ENCODE measurements at regions not wholly inside any gene's neighbourhood (a gene's known extent, or its start where the extent isn't known, plus 50 kb on each side); places are given as distances from the start of the nearest gene placed in this dataset.

- no peak for DNase-seq (ENCODE audit: extremely low read depth, low read depth, low spot score)
Measured at GRCh38 chr12:18955594-18955993, 173.9 kb upstream of the PLEKHA5 start.

- DNase-seq (ENCODE audit: extremely low read depth, low read depth, low spot score): no peak
Measured at GRCh38 chr12:18965203-18965602, 164.3 kb upstream of the PLEKHA5 start.

DNA sequence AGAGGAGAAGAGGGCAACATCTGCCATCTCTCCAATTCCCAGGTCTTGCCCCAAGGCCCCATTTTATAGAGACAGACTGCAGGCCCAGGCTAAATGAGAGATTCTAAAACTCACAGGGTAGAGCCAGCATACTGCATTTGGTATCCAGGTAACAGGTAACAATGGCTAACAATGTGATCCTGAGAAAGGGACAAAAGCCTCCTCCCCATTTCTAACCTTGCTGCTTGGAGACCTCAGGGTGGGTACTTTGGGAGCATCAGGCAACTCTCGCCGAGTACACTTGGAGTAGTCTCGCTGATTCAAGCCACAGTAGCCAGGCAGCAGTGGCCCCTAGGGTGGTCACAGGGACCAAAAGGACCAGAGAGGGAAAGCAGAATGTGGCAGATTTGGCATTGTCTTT, 162.6 kb upstream of the PLEKHA5 start:
- no peak for DNase-seq (ENCODE audit: extremely low read depth, low read depth, low spot score)

DNA sequence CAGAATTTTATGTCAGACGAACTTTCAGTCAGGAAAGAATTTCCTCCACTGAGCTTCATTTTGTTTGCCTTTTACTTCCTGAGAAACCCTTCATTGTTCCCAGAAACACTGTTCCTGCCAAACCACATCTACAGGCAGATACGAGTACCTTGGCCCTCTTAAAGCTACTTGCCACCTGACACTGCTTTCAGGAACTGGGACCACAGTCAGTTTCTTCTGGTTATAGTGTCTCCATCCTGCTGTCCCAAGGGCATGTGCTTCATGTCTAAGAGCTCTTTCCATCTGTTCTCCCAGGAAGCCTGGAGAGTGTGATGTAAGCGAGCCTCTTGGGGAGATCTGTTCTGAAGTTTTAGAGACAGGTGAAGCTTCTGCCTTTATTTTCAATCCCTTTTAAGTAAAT, 161.7 kb upstream of the PLEKHA5 start:
- no peak for DNase-seq (ENCODE audit: extremely low read depth, low read depth, low spot score)

- no peak for DNase-seq (ENCODE audit: extremely low read depth, low read depth, low spot score)
Measured at GRCh38 chr12:18969512-18969911, 160.0 kb upstream of the PLEKHA5 start.

DNA sequence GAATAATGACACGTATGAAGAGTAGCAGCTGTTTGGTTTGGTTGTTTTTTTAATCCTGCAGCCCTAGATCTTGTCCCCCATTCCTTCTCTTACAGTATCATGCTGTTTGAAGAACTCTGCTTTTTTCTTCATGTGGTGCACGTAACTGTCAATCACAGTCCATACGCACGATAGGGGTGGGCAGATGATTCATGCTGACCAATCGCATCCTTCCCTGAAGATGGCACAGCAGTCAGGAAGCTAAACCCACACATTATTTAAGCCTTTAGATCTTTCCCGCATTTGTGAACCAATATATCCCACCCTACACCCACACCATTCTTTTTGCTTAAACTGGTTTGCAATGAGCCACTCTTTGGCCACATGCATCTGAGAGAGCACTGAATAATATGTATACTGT, 158.9 kb upstream of the PLEKHA5 start:
- DNase-seq (ENCODE audit: extremely low read depth, low read depth, low spot score): no peak

DNA sequence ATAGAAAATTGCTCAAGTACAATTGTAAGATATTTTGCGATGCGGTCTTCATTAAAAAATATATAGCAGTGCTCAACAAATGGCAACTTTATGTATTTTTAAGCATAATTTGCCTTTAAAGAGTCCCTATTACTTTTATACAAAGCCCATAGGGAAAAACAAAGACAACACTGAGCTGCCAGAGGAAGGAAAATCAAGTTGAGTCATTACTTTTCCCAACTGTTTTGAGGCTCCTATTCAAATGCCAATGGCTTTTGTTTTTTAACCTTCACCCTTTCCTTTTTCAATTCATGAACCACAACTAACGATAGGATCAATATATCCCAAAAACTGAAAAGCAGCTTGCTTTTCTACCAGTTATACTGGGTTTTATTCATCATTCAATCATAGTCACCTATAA, 157.6 kb upstream of the PLEKHA5 start:
- DNase-seq (ENCODE audit: extremely low read depth, low read depth, low spot score): no peak

GRCh38 chr12:18975933-18976332, 153.6 kb upstream of the PLEKHA5 start:
- no peak for DNase-seq (ENCODE audit: extremely low read depth, low read depth, low spot score)

DNA sequence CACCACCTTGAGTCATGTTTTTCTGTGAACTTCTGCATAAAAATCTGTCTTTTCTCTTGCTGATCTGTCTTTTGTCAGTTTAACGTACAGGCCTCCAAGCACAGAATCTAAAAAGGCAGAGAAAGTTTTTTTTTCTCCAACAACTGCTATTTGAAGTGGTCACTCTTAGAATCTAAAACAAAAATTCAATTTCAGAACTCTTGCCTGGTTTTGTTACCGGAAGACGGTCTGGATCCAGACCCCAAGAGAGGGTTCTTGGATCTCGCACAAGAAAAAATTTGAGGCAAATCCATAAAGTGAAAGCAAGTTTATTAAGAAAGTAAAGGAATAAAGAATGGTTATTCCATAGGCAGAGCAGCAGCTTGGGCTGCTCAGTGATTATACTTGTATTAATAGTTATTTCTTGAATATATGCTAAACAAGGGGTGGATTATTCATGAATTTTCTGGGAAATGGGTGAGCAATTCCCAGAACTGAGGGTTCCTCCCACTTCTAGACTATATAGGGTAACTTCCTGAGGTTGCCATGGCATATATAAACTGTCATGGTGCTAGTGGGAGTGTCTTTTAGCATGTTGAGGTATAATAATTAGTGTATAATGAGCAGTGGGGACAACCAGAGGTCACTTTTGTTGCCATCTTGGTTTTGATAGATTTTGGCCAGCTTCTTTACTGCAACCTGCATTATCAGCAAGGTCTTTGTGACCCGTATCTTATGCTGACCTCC, 150.0 kb upstream of the PLEKHA5 start:
- no peak for DNase-seq (ENCODE audit: extremely low read depth, low read depth, low spot score)

GRCh38 chr12:18981732-18982131, 147.8 kb upstream of the PLEKHA5 start:
- no peak for DNase-seq (ENCODE audit: extremely low read depth, low read depth, low spot score)

GRCh38 chr12:18982226-18982949, 147.1 kb upstream of the PLEKHA5 start:
- DNase-seq (ENCODE audit: extremely low read depth, low read depth, low spot score): no peak

GRCh38 chr12:18983854-18984253, 145.7 kb upstream of the PLEKHA5 start:
- DNase-seq (ENCODE audit: extremely low read depth, low read depth, low spot score): no peak

DNA sequence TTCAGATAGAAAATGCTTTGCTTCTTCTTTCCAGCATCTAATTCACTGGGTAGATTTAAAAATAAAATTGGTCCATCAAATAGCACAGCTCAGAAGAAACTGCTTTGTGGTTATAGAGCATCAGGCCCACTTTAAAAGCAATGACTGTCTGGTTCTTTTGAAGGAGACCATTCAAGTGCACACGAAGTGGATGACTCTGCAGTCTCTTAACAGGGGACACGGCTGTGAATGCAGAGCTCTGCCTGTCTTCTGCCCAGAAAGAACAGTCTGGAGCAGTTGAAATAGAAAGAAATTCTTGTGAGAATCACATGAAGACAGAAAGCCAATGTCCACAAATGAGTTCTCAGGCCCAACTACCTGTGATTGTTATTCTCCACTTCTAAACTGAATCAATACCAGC, 138.7 kb upstream of the PLEKHA5 start:
- no peak for DNase-seq (ENCODE audit: extremely low read depth, low read depth, low spot score)

GRCh38 chr12:18992336-18992735, 137.2 kb upstream of the PLEKHA5 start:
- DNase-seq (ENCODE audit: extremely low read depth, low read depth, low spot score): no peak

DNA sequence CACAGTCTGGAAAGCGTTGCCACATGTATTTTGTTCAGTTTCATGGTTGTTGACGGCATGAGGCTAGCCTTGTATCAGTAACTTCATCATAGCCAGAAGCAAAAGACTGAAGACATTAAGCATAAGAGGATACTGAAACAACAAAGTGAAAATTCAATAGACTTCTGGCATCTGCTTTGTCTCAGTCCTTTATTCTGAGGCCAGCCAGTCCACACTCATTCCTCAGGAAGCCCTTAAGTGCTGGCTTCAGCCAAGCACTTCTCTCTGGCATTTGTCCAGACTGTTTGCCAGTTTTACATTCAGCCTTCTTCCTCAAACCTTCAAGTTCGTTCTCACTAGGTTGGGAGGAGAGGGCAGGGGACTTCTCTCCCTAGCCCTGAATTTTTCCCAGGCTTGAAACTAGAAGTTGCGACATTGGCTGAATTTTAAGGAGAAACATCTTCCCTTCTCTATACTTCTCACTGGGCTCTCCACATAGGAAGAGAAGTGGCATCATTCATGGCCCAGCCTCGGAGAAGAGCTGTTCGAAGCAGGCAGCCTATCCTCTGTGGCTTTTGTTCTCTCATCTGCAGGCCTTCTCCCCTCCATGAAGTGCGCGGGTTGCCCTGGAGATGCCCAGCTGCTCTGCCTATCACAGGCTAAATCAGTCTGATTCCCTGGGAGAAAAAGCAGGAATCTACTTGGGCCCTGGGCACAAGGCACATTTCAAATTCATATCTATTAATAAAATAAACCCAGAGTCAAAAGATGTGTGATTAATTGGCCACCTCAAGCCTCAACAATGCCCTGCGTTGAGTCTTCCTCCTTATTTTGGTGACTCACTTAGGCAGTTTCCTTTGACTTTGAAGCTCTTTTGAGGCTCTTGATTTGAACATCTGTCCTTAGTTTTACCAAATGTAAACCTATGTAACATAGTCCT, 130.9 kb upstream of the PLEKHA5 start:
- no peak for DNase-seq (ENCODE audit: extremely low read depth, low read depth, low spot score)

DNA sequence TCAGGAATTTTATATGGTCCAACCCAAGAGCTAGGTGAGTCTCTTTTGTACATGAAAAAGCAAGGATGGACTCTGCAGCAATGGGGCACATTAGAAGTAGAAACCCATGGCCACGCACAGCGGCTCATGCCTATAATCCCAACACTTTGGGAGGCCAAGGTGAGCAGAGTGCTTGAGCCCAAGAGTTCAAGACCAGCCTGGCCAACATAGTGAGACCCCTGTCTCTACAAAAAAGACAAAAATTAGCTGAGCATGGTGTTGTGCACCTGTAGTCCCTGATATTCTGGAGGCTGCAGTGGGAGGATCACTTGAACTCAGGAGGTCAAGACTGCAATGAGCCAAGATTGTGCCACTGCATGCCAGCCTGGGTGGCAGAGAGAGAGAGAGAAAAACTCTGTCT, 128.7 kb upstream of the PLEKHA5 start:
- DNase-seq (ENCODE audit: extremely low read depth, low read depth, low spot score): no peak

DNA sequence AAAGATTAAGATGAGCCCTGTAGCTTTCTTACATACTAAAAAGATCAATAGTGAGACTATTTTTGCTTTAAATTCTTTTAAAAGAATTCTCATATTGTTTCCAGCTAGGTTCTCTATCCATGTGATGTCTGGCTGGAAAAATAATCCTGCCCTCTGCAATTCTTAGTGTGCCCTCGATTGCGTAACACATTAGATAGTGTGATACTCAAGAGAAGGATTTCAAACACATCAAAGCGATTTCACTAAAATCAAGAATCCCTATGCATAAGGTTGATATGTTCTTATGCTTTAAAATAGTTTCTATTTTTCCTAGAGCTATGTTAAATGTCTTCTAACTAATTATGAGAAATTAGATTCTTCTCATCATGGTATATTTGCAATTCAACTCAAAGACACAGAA, 127.3 kb upstream of the PLEKHA5 start:
- DNase-seq (ENCODE audit: extremely low read depth, low read depth, low spot score): no peak

DNA sequence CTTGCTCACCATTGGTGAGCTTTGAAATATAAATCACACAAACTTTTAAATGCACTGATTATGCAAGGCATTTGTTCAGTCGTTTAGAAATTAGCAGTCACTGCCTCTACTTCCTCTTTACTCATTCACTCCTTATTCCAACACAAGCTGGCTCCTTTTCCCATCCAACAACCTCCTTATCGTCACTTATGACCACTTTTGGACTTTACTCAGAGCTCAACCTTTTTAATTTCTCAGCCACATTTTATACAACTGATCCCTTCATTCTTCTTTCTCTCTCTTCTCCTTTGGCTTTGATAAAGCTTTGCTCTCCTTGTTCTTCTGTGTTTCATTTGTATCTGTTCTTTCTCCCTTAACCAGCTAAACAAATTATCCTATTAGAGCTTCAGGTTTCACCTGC, 126.4 kb upstream of the PLEKHA5 start:
- no peak for DNase-seq (ENCODE audit: extremely low read depth, low read depth, low spot score)

DNA sequence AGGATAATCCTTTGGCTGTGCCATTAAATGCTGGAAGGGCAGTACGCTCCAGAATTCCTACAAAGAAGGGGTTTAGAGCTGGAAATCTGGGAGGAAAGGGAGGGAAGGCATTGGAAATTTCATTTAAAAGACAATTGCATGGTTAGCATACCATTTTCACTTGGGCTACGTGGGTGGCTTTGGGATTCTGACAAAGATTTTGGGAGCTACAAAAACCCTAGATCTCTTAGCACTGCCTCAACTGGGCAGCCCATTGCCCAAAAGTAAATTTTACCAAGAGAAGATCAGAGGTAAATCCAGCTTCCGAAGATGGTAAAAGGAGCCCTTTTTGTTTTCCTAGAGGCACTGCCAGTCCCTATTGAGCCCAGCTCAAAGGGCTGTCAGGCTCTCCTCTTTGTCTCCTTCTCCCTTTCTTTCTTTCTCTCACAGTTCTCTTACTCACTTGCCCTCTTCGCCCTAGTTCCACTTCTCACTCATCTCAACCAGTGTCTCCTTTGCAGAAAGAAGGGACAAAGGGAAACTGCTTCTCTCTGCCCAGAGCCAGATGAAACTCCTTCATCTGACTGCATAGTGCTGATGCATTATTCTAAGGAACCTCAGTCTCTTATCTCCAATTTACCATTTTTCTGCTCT, 125.4 kb upstream of the PLEKHA5 start:
- no peak for DNase-seq (ENCODE audit: extremely low read depth, low read depth, low spot score)

GRCh38 chr12:19005257-19005801, 124.2 kb upstream of the PLEKHA5 start:
- DNase-seq (ENCODE audit: extremely low read depth, low read depth, low spot score): no peak

Measured in glomerular endothelial cell (primary cell).